ENCODE measurements at regions not wholly inside any gene's neighbourhood (a gene's known extent, or its start where the extent isn't known, plus 50 kb on each side); places are given as distances from the start of the nearest gene placed in this dataset.

- Histone ChIP-seq H3K4me1 (ENCODE audit: control insufficient read depth in 1 of 2, insufficient read depth in 2 of 2, low read length in 2 of 2) (no peaks in the 10 kb centered on the region), H2AFZ (ENCODE audit: insufficient read depth, low read depth, low read length, poor library complexity, severe bottlenecking) (no peak overlapping the region), H3K79me2 (ENCODE audit: insufficient read depth, low read length) (no peaks in the 10 kb centered on the region), H3K36me3 (replicated peaks in 1 of 2; ENCODE audit: control insufficient read depth in 1 of 2, insufficient read depth in 2 of 2, low read length in 2 of 2) (no peaks in the 10 kb centered on the region), H3K9ac (ENCODE audit: insufficient read depth, low read length, poor library complexity, severe bottlenecking) (no peak overlapping the region), H3K4me2 (replicated peaks; ENCODE audit: extremely low read depth, low read length, poor library complexity, severe bottlenecking) (no peak overlapping the region), H3K9me3 (replicated peaks in 1 of 2; ENCODE audit: control insufficient read depth in 1 of 2, insufficient read depth in 1 of 2, low read length in 2 of 2) (no peaks in the 10 kb centered on the region), H3K4me3 (replicated peaks in 1 of 3; ENCODE audit: low read depth in 2 of 3, low read length in 3 of 3) (no peak overlapping the region), H3K27me3 (ENCODE audit: control insufficient read depth in 2 of 2, insufficient read depth in 2 of 2, low read length in 2 of 2) (no peaks in the 10 kb centered on the region), H3K27ac (ENCODE audit: low read depth in 1 of 2, low read length in 2 of 2) (no peak overlapping the region), H4K20me1 (ENCODE audit: insufficient read depth, low read length) (no peaks in the 10 kb centered on the region)
- H3K4me1 Mint-ChIP-seq: no peaks in the 10 kb centered on the region
- H3K27me3 Mint-ChIP-seq (ENCODE audit: low read depth in 3 of 3): peaks cover 0 to 4% (median 3%) of the 10 kb centered on the region in 3 donors
- H3K36me3 Mint-ChIP-seq: no peaks in the 10 kb centered on the region
- TF ChIP-seq CTCF (IDR thresholded peaks at IDR 0.05): no peak
- intact Hi-C loops (cut with micrococcal nuclease): no loop called here
- H3K27ac Mint-ChIP-seq: no peak overlapping the region
- H3K9me3 Mint-ChIP-seq: peaks cover 0 to 5% (median 0%) of the 10 kb centered on the region in 7 donors
- DNase-seq: no peak
- no peak overlapping the region for H3K4me3 Mint-ChIP-seq
These were observed 152.3 kb downstream of the SUDS3 start for GRCh38 chr12:118528625-118529024.

GRCh38 chr12:118534003-118534402 lies 157.6 kb downstream of the SUDS3 start:
- Histone ChIP-seq H3K27me3 (ENCODE audit: control insufficient read depth in 2 of 2, insufficient read depth in 2 of 2, low read length in 2 of 2) (no peaks in the 10 kb centered on the region), H3K79me2 (ENCODE audit: insufficient read depth, low read length) (no peaks in the 10 kb centered on the region), H3K4me3 (replicated peaks in 1 of 3; ENCODE audit: low read depth in 2 of 3, low read length in 3 of 3) (no peak overlapping the region), H3K27ac (ENCODE audit: low read depth in 1 of 2, low read length in 2 of 2) (no peak overlapping the region), H3K9ac (ENCODE audit: insufficient read depth, low read length, poor library complexity, severe bottlenecking) (no peak overlapping the region), H3K36me3 (replicated peaks in 1 of 2; ENCODE audit: control insufficient read depth in 1 of 2, insufficient read depth in 2 of 2, low read length in 2 of 2) (no peaks in the 10 kb centered on the region), H3K4me2 (replicated peaks; ENCODE audit: extremely low read depth, low read length, poor library complexity, severe bottlenecking) (no peak overlapping the region), H4K20me1 (ENCODE audit: insufficient read depth, low read length) (no peaks in the 10 kb centered on the region), H3K9me3 (replicated peaks in 1 of 2; ENCODE audit: control insufficient read depth in 1 of 2, insufficient read depth in 1 of 2, low read length in 2 of 2) (no peaks in the 10 kb centered on the region), H2AFZ (ENCODE audit: insufficient read depth, low read depth, low read length, poor library complexity, severe bottlenecking) (no peak overlapping the region), H3K4me1 (ENCODE audit: control insufficient read depth in 1 of 2, insufficient read depth in 2 of 2, low read length in 2 of 2) (no peaks in the 10 kb centered on the region)
- no peak for DNase-seq
- Mint-ChIP-seq H3K27me3 (ENCODE audit: low read depth in 3 of 3) (peaks cover 0 to 4% (median 3%) of the 10 kb centered on the region in 3 donors), H3K9me3 (peaks cover 0 to 5% (median 0%) of the 10 kb centered on the region in 7 donors), H3K4me1 (no peaks in the 10 kb centered on the region), H3K36me3 (no peaks in the 10 kb centered on the region), H3K27ac (no peak overlapping the region), H3K4me3 (no peak overlapping the region)
- 20% methylated on average over 1 of the region's 3 CpGs for WGBS (ENCODE audit: insufficient coverage)
- intact Hi-C loops (cut with micrococcal nuclease): no loop called here
- no peak for TF ChIP-seq CTCF (IDR thresholded peaks at IDR 0.05)
